GM18511 (cell line): ENCODE measurements at regions not wholly inside any gene's neighbourhood (a gene's known extent, or its start where the extent isn't known, plus 50 kb on each side); places are given as distances from the start of the nearest gene placed in this dataset.

Source experiments
- ATAC-seq: cut with Tn5 transposase; IDR thresholded peaks from one replicate; pipeline ENCODE4 v1.9.1; 2021; ENCODE audit warnings: mild to moderate bottlenecking, moderate library complexity; ENCODE audit not compliant: unreplicated experiment

- ATAC-seq, result no peak
Observed at GRCh38 chr11:15526859-15527450, 412.2 kb downstream of the INSC start.

- no peak for ATAC-seq
Observed at GRCh38 chr11:15532432-15532831, 417.7 kb downstream of the INSC start.

GRCh38 chr11:15534266-15534665 lies 419.5 kb downstream of the INSC start:
- no peak for ATAC-seq

- ATAC-seq, result no peak
Observed at GRCh38 chr11:15535414-15535813, 420.7 kb downstream of the INSC start.

GRCh38 chr11:15536438-15536837 lies 421.7 kb downstream of the INSC start:
- no peak for ATAC-seq

GRCh38 chr11:15539645-15540044 lies 424.9 kb downstream of the INSC start:
- no peak for ATAC-seq

- no peak for ATAC-seq
Observed at GRCh38 chr11:15541079-15541478, 426.4 kb downstream of the INSC start.

GRCh38 chr11:15544353-15544752 lies 429.6 kb downstream of the INSC start:
- ATAC-seq, result no peak

- no peak for ATAC-seq
Observed at GRCh38 chr11:15547685-15548084, 433.0 kb downstream of the INSC start.

- no peak for ATAC-seq
Observed at GRCh38 chr11:15551901-15552851, 437.5 kb downstream of the INSC start.

- ATAC-seq, result no peak
Observed at GRCh38 chr11:15555161-15555560, 440.4 kb downstream of the INSC start.

- ATAC-seq, result no peak
Observed at GRCh38 chr11:15557457-15558230, 442.9 kb downstream of the INSC start.

GRCh38 chr11:15558513-15559181 lies 443.9 kb downstream of the INSC start:
- ATAC-seq, result no peak

- no peak for ATAC-seq
Observed at GRCh38 chr11:15560689-15561467, 446.2 kb downstream of the INSC start.

- ATAC-seq, result no peak
Observed at GRCh38 chr11:15562230-15562629, 447.5 kb downstream of the INSC start.

GRCh38 chr11:15563054-15563453 lies 448.3 kb downstream of the INSC start:
- ATAC-seq, result no peak

- ATAC-seq, result no peak
Observed at GRCh38 chr11:15565880-15566279, 451.2 kb downstream of the INSC start.

- ATAC-seq, result no peak
Observed at GRCh38 chr11:15568440-15568839, 453.7 kb downstream of the INSC start.

- no peak for ATAC-seq
Observed at GRCh38 chr11:15569305-15570025, 454.7 kb downstream of the INSC start.

GRCh38 chr11:15575409-15575808 lies 460.7 kb downstream of the INSC start:
- ATAC-seq, result no peak
